Omental fat pad (tissue), 3 donors: ENCODE measurements at regions not wholly inside any gene's neighbourhood (a gene's known extent, or its start where the extent isn't known, plus 50 kb on each side); places are given as distances from the start of the nearest gene placed in this dataset.

Experiments
- ATAC-seq: fragments of 150-250 bp; one replicate; pipeline ENCODE4 v1.9.1; 2016; ENCODE audit warnings: mild to moderate bottlenecking, moderate library complexity; ENCODE audit not compliant: low FRiP score
- DNase-seq: peaks from one replicate; pipeline ENCODE4 v3.0.0-alpha.2; 2019; ENCODE audit warnings: low spot score
- CTCF ChIP-seq, 3 donors: fragments of 450-650 bp; IDR thresholded peaks; one replicate each; pipeline ENCODE4 v1.5.1; 2016 to 2017; ENCODE audit warnings: antibody characterized with exemption in 3 of 3, mild to moderate bottlenecking in 3 of 3, moderate library complexity in 2 of 3

- ATAC-seq, result no peak
- no peak for DNase-seq
Observed at GRCh38 chr4:123890889-123891288, 494.3 kb downstream of the SPRY1 start.

GRCh38 chr4:123891881-123892280 is 495.3 kb downstream of the SPRY1 start:
- DNase-seq, result no peak
- ATAC-seq, result no peak
- TF ChIP-seq CTCF (IDR thresholded peaks at IDR 0.05), result no peak

More at GRCh38 chr4:123890889-123891288, 494.3 kb downstream of the SPRY1 start:
- no peak for TF ChIP-seq CTCF (IDR thresholded peaks at IDR 0.05)

DNA sequence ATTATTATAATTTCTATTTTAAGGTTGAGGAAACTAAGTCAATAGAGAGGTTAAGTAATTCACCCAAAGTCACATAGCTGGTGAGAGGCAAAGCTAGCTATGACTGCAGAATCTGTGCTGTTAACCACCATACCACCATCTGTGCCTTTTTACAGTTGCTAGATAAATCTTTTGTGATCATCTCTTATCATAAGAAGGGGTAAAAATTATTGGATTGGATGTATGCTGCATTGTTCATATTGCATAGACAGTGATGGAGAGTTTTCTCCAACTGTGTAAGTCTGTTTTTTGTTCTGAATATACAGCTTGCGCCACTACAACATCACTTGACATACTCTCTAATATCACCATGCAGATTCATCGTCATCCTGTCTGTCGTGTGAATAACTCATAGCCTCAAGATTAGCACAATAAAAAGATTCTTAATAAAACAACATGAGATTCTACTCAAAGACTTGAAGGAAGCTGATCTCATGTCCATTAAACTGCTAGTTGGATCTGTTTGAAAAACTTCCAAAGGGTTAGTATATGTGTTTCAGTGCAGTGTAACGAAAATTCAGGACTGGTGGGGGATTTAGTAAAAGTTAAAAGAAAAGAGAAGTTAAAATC is 495.9 kb downstream of the SPRY1 start:
- DNase-seq (no peak), ATAC-seq (no peak)
- TF ChIP-seq CTCF (IDR thresholded peaks at IDR 0.05), result no peak

GRCh38 chr4:123893011-123893981 is 496.7 kb downstream of the SPRY1 start:
- TF ChIP-seq CTCF (IDR thresholded peaks at IDR 0.05), result no peak
- ATAC-seq, result peak; percentile 60
- DNase-seq, result no peak

DNA sequence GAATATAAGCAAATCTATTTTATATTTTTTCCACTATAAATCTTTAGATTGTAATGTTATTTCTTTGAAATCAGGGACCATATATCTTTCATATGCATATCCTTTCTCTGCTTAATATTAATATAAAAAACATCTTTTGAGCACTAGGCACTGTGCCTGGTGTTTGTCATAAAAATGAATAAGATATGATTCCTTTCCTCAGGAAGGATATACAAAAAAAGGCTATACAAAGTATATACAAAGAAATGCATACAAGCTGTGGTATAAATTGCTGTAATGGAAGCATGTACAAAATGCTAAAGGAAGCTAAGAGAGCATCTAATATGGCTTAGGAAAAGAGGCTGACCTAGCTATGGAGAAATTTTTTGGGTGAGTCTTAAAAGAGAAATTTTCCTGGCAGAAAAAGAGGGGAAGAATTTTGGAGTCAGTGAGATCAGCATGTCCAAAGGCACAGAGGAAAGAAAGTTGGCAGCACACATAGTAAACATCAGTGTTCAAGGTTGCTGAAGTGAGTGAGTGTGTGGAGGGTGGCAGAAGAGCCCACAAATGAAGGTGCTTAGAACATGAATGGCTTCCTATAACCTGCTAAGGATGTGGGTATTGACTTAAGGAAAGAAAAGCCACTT is 500.0 kb downstream of the SPRY1 start:
- ATAC-seq, result peak; percentile 69
- DNase-seq, result no peak
- TF ChIP-seq CTCF (IDR thresholded peaks at IDR 0.05), result no peak

- ATAC-seq (no peak), DNase-seq (no peak)
- TF ChIP-seq CTCF (IDR thresholded peaks at IDR 0.05), result no peak
Observed at GRCh38 chr4:123898946-123899666, 502.5 kb downstream of the SPRY1 start.
